CD14-positive monocyte (primary cell): ENCODE measurements at regions not wholly inside any gene's neighbourhood (a gene's known extent, or its start where the extent isn't known, plus 50 kb on each side); places are given as distances from the start of the nearest gene placed in this dataset.

ENCODE experiments used
- DNase-seq, 3 donors: peaks; one replicate each; pipeline ENCODE4 v3.0.0-alpha.2; 2011 to 2022
- H2AFZ ChIP-seq: 2 replicates; pipeline ENCODE4 v1.6.0; 2012; ENCODE audit warnings: mild to moderate bottlenecking, low read depth, low read length, inconsistent platforms; ENCODE audit not compliant: insufficient read depth, poor library complexity, severe bottlenecking
- H3K27ac ChIP-seq, 2 donors: 1 replicate in 1 of 2; 2 replicates in 1 of 2; pipeline ENCODE4 v1.5.1; 2012 to 2013; ENCODE audit warnings: low read length in 2 of 2, control low read depth in 1 of 2, inconsistent platforms in 1 of 2, low read depth in 1 of 2, mild to moderate bottlenecking in 1 of 2
- H3K27me3 ChIP-seq, 2 donors: one replicate each; pipeline versions ENCODE4 v1.6.0 to v1.6.1; 2011 to 2013; ENCODE audit warnings: low read length in 2 of 2; ENCODE audit not compliant: control insufficient read depth in 2 of 2, insufficient read depth in 2 of 2
- H3K36me3 ChIP-seq, 2 donors: replicated peaks in 1 of 2; 1 replicate in 1 of 2; 2 replicates in 1 of 2; pipeline versions ENCODE4 v1.5.1 to v1.6.1; 2012 to 2013; ENCODE audit warnings: low read length in 2 of 2, control low read depth in 1 of 2, inconsistent platforms in 1 of 2, mild to moderate bottlenecking in 1 of 2; ENCODE audit not compliant: insufficient read depth in 2 of 2, control insufficient read depth in 1 of 2
- H3K4me1 ChIP-seq, 2 donors: 1 replicate in 1 of 2; 2 replicates in 1 of 2; pipeline versions ENCODE4 v1.5.1 to v1.6.1; 2012 to 2013; ENCODE audit warnings: low read length in 2 of 2, control low read depth in 1 of 2, inconsistent platforms in 1 of 2, mild to moderate bottlenecking in 1 of 2, moderate library complexity in 1 of 2; ENCODE audit not compliant: insufficient read depth in 2 of 2, control insufficient read depth in 1 of 2
- H3K4me2 ChIP-seq: replicated peaks from 2 replicates; pipeline ENCODE3; 2012; ENCODE audit warnings: low read length, moderate library complexity, mild to moderate bottlenecking; ENCODE audit not compliant: poor library complexity, severe bottlenecking; ENCODE audit errors: extremely low read depth
- H3K4me3 ChIP-seq, 3 experiments: fragments of 200-600 bp in 1 of 3; sonication (generic) in 1 of 3; replicated peaks in 1 of 3; 1 replicate in 2 of 3; 2 replicates in 1 of 3; pipeline ENCODE4 v1.5.1; 2011 to 2013; ENCODE audit warnings: low read length in 3 of 3, mild to moderate bottlenecking in 3 of 3, control low read depth in 2 of 3, low read depth in 2 of 3, inconsistent platforms in 1 of 3, moderate library complexity in 1 of 3
- H3K79me2 ChIP-seq: 2 replicates; pipeline ENCODE4 v1.6.0; 2012; ENCODE audit warnings: mild to moderate bottlenecking, control low read depth, inconsistent platforms, low read length, moderate library complexity; ENCODE audit not compliant: insufficient read depth
- H3K9ac ChIP-seq: 2 replicates; pipeline ENCODE4 v1.6.0; 2017; ENCODE audit warnings: low read length, mild to moderate bottlenecking; ENCODE audit not compliant: insufficient read depth, poor library complexity, severe bottlenecking
- H3K9me3 ChIP-seq, 2 donors: replicated peaks in 1 of 2; 1 replicate in 1 of 2; 2 replicates in 1 of 2; pipeline versions ENCODE4 v1.5.1 to v1.6.1; 2012 to 2013; ENCODE audit warnings: low read length in 2 of 2, control low read depth in 1 of 2; ENCODE audit not compliant: control insufficient read depth in 1 of 2, insufficient read depth in 1 of 2
- H4K20me1 ChIP-seq: 2 replicates; pipeline ENCODE4 v1.6.0; 2012; ENCODE audit warnings: mild to moderate bottlenecking, low read length, control low read depth, moderate library complexity; ENCODE audit not compliant: insufficient read depth
- H3K27ac Mint-ChIP-seq, 7 donors: one replicate each; pipeline ENCODE4 v1.8.0; 2020; ENCODE audit warnings: mild to moderate bottlenecking in 7 of 7, mixed read lengths in 7 of 7, moderate library complexity in 6 of 7, inconsistent platforms in 2 of 7
- H3K27me3 Mint-ChIP-seq, 3 donors: one replicate each; pipeline ENCODE4 v1.8.0; 2021 to 2022; ENCODE audit warnings: low read depth in 3 of 3, mild to moderate bottlenecking in 3 of 3, mixed read lengths in 3 of 3, moderate library complexity in 3 of 3, inconsistent platforms in 1 of 3
- H3K36me3 Mint-ChIP-seq, 2 donors: one replicate each; pipeline ENCODE4 v1.8.0; 2020; ENCODE audit warnings: mixed read lengths in 2 of 2, inconsistent platforms in 1 of 2, mild to moderate bottlenecking in 1 of 2
- H3K4me1 Mint-ChIP-seq: one replicate; pipeline ENCODE4 v1.8.0; 2020; ENCODE audit warnings: mild to moderate bottlenecking, mixed read lengths
- H3K4me3 Mint-ChIP-seq, 2 donors: one replicate each; pipeline ENCODE4 v1.8.0; 2020; ENCODE audit warnings: mild to moderate bottlenecking in 2 of 2, mixed read lengths in 2 of 2, moderate library complexity in 1 of 2
- H3K9me3 Mint-ChIP-seq, 7 donors: one replicate each; pipeline ENCODE4 v1.8.0; 2020 to 2022; ENCODE audit warnings: mixed read lengths in 7 of 7, mild to moderate bottlenecking in 6 of 7, moderate library complexity in 6 of 7, inconsistent platforms in 2 of 7
- WGBS: methylation state at CpG from one replicate; pipeline ENCODE4 v1.1.5; 2013; ENCODE audit warnings: missing lambda C conversion rate; ENCODE audit not compliant: insufficient coverage; 5-methylcytosine and 5-hydroxymethylcytosine counted together
- intact Hi-C, 2 donors: fragments of 100-400 bp; cut with micrococcal nuclease; formaldehyde crosslinking; loops; one replicate each; pipeline versions ENCODE4 v1.15.0 to v1.15.1; 2023
- TF ChIP-seq, protein P1 (sequence below): fragments of 200-600 bp; IDR thresholded peaks from one replicate; pipeline ENCODE4 v1.8.0; 2022; ENCODE audit warnings: antibody characterized with exemption, mild to moderate bottlenecking

DNA sequence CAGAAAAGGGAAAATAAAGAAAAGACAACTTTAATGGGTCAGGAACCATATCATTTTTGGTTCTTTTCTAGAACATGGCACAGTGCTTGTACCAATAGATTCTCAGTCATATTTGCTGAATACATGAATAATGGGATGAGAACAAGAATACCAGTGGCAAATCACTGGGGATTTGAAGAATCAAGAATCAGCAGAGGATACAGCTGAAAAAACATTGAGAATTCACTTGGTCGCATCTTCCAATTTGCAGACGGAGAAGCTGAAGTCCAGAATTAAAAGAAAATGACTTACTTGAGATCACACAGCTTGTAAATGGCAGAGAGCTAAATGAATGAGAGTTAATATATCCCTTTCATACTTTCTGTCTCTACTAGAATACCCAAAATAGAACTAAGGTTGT, 362.2 kb downstream of the RAD51AP2 start:
- Histone ChIP-seq H2AFZ (no peak overlapping the region), H3K36me3 (no peaks in the 10 kb centered on the region), H3K79me2 (no peaks in the 10 kb centered on the region), H3K9ac (no peak overlapping the region), H3K27ac (no peak overlapping the region), H3K4me3 (no peak overlapping the region), H3K4me2 (no peak overlapping the region), H4K20me1 (no peaks in the 10 kb centered on the region), H3K27me3 (no peaks in the 10 kb centered on the region), H3K4me1 (no peaks in the 10 kb centered on the region), H3K9me3 (no peaks in the 10 kb centered on the region)
- Mint-ChIP-seq H3K4me1 (no peaks in the 10 kb centered on the region), H3K27me3 (peaks cover 0 to 3% (median 1%) of the 10 kb centered on the region in 3 donors), H3K4me3 (no peak overlapping the region), H3K36me3 (no peaks in the 10 kb centered on the region), H3K27ac (no peak overlapping the region), H3K9me3 (peaks cover 0 to 2% (median 0%) of the 10 kb centered on the region in 7 donors)
- TF ChIP-seq, protein P1, sequence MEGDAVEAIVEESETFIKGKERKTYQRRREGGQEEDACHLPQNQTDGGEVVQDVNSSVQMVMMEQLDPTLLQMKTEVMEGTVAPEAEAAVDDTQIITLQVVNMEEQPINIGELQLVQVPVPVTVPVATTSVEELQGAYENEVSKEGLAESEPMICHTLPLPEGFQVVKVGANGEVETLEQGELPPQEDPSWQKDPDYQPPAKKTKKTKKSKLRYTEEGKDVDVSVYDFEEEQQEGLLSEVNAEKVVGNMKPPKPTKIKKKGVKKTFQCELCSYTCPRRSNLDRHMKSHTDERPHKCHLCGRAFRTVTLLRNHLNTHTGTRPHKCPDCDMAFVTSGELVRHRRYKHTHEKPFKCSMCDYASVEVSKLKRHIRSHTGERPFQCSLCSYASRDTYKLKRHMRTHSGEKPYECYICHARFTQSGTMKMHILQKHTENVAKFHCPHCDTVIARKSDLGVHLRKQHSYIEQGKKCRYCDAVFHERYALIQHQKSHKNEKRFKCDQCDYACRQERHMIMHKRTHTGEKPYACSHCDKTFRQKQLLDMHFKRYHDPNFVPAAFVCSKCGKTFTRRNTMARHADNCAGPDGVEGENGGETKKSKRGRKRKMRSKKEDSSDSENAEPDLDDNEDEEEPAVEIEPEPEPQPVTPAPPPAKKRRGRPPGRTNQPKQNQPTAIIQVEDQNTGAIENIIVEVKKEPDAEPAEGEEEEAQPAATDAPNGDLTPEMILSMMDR, result no peak
- 100% methylated on average over 1 of the region's 2 CpGs for WGBS
- DNase-seq, result no peak
- intact Hi-C loops, result no loop called here

DNA sequence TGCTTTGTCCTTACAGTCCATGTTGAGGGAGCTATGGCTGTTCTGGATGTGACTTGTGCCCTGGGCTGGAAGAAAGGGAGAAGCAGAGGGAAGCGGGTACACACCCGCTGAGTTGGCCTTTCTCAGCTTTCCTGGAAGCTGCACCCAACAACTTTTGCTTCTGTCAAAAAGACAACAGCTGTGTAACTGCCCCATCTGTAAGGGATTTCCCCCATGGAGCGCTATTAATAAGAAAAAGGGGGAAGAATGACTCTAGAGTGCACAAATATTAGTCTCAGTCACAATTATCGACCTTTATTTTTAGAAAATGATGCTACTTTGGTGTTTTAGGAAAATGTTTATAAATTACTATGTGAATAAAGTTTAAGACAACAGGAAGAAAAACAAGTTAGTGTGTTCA, 368.3 kb downstream of the RAD51AP2 start:
- TF ChIP-seq, protein P1, result no peak
- no peaks in the 10 kb centered on the region for H4K20me1 ChIP-seq
- no peak overlapping the region for H3K4me3 ChIP-seq
- Mint-ChIP-seq H3K4me3 (no peak overlapping the region), H3K27ac (no peak overlapping the region), H3K27me3 (peaks cover 0 to 3% (median 3%) of the 10 kb centered on the region in 3 donors), H3K36me3 (no peaks in the 10 kb centered on the region), H3K9me3 (peaks cover 0 to 2% (median 0%) of the 10 kb centered on the region in 7 donors), H3K4me1 (no peaks in the 10 kb centered on the region)
- H3K79me2 ChIP-seq, result no peaks in the 10 kb centered on the region
- no peaks in the 10 kb centered on the region for H3K36me3 ChIP-seq
- no peak overlapping the region for H2AFZ ChIP-seq
- H3K27me3 ChIP-seq, result no peaks in the 10 kb centered on the region
- H3K4me1 ChIP-seq, result no peaks in the 10 kb centered on the region
- no peak overlapping the region for H3K9ac ChIP-seq
- H3K4me2 ChIP-seq, result no peak overlapping the region
- H3K9me3 ChIP-seq, result no peaks in the 10 kb centered on the region
- no CpG with 5 or more reads among the region's 4 CpGs for WGBS
- no peak for DNase-seq
- intact Hi-C loops, result loop anchor here in 1 of 2 donors (10.0 kb wide), 1 partner anchor 375 kb away; no protein-coding TSS in a partner anchor
- H3K27ac ChIP-seq, result no peak overlapping the region
